ENCODE measurements at regions not wholly inside any gene's neighbourhood (a gene's known extent, or its start where the extent isn't known, plus 50 kb on each side); places are given as distances from the start of the nearest gene placed in this dataset.

DNA sequence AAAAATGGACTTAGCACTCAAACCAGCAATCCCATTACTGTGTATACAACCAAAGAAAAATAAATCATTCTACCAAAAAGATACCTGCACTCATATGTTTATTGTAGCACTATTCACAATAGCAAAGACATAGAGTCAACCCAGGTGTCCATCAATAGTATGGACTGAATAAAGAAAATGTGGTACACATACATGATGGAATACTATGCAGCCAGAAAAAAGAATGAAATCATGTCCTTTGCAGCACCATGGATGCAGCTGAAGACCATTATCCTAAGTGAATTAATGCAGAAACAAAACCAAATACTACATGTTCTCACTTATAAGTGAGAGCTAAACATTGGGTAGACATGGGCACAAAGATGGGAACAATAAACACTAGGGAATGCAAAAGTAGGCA lies 236.8 kb upstream of the POU5F2 start (continued):
- TF ChIP-seq, protein P1, sequence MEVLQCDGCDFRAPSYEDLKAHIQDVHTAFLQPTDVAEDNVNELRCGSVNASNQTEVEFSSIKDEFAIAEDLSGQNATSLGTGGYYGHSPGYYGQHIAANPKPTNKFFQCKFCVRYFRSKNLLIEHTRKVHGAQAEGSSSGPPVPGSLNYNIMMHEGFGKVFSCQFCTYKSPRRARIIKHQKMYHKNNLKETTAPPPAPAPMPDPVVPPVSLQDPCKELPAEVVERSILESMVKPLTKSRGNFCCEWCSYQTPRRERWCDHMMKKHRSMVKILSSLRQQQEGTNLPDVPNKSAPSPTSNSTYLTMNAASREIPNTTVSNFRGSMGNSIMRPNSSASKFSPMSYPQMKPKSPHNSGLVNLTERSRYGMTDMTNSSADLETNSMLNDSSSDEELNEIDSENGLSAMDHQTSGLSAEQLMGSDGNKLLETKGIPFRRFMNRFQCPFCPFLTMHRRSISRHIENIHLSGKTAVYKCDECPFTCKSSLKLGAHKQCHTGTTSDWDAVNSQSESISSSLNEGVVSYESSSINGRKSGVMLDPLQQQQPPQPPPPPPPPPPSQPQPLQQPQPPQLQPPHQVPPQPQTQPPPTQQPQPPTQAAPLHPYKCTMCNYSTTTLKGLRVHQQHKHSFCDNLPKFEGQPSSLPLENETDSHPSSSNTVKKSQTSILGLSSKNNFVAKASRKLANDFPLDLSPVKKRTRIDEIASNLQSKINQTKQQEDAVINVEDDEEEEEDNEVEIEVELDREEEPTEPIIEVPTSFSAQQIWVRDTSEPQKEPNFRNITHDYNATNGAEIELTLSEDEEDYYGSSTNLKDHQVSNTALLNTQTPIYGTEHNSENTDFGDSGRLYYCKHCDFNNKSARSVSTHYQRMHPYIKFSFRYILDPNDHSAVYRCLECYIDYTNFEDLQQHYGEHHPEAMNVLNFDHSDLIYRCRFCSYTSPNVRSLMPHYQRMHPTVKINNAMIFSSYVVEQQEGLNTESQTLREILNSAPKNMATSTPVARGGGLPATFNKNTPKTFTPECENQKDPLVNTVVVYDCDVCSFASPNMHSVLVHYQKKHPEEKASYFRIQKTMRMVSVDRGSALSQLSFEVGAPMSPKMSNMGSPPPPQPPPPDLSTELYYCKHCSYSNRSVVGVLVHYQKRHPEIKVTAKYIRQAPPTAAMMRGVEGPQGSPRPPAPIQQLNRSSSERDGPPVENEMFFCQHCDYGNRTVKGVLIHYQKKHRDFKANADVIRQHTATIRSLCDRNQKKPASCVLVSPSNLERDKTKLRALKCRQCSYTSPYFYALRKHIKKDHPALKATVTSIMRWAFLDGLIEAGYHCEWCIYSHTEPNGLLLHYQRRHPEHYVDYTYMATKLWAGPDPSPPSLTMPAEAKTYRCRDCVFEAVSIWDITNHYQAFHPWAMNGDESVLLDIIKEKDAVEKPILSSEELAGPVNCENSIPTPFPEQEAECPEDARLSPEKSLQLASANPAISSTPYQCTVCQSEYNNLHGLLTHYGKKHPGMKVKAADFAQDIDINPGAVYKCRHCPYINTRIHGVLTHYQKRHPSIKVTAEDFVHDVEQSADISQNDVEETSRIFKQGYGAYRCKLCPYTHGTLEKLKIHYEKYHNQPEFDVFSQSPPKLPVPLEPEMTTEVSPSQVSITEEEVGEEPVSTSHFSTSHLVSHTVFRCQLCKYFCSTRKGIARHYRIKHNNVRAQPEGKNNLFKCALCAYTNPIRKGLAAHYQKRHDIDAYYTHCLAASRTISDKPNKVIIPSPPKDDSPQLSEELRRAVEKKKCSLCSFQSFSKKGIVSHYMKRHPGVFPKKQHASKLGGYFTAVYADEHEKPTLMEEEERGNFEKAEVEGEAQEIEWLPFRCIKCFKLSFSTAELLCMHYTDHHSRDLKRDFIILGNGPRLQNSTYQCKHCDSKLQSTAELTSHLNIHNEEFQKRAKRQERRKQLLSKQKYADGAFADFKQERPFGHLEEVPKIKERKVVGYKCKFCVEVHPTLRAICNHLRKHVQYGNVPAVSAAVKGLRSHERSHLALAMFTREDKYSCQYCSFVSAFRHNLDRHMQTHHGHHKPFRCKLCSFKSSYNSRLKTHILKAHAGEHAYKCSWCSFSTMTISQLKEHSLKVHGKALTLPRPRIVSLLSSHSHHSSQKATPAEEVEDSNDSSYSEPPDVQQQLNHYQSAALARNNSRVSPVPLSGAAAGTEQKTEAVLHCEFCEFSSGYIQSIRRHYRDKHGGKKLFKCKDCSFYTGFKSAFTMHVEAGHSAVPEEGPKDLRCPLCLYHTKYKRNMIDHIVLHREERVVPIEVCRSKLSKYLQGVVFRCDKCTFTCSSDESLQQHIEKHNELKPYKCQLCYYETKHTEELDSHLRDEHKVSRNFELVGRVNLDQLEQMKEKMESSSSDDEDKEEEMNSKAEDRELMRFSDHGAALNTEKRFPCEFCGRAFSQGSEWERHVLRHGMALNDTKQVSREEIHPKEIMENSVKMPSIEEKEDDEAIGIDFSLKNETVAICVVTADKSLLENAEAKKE (CRISPR knock-in tag; IDR thresholded peaks at IDR 0.05) = no peak
- TF ChIP-seq CREB1 (CRISPR knock-in tag; IDR thresholded peaks at IDR 0.05; ENCODE audit: low read depth) = no peak
- TF ChIP-seq JUNB (IDR thresholded peaks at IDR 0.05; ENCODE audit: unreplicated experiment) = no peak

DNA sequence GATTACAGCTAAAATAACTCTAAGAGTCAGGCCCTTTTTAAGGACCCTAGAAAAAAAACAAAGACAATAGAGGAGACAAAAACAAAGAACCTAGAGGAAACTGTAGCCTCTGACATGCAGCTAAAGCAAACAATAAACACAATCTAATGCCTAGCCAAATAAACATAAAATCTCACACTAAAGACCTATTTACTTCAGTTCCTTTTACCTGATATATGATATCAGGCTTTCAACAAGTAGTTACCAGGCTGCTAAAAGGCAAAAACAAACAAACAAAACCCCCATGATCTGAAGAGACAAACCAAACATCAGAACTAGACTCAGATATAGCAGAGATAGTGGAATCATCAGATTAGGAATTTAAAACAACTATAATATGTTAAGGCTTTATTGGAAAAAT lies 226.5 kb upstream of the POU5F2 start:
- H2AFZ ChIP-seq = no peak overlapping the region
- H3K9me3 Mint-ChIP-seq = no peaks in the 10 kb centered on the region
- no peaks in the 10 kb centered on the region for H4K20me1 ChIP-seq (replicated peaks; ENCODE audit: insufficient read depth)
- H3K27me3 ChIP-seq (ENCODE audit: insufficient read depth) = peaks cover 9% of the 10 kb centered on the region; the same call in 1 of the 2 replicates
- no peaks in the 10 kb centered on the region for H3K36me3 ChIP-seq (ENCODE audit: insufficient read depth)
- no peaks in the 10 kb centered on the region for H3K27me3 Mint-ChIP-seq (ENCODE audit: insufficient read depth, low read depth, poor library complexity)
- H3K9me2 ChIP-seq (ENCODE audit: insufficient read depth) = no peaks in the 10 kb centered on the region
- H3K27ac Mint-ChIP-seq = no peak overlapping the region
- no peak overlapping the region for H3K4me3 ChIP-seq
- H3F3A ChIP-seq (replicated peaks; ENCODE audit: low read depth) = no peaks in the 10 kb centered on the region
- H3K4me2 ChIP-seq = peak overlapping the region; percentile 5; the same call in 1 of the 2 replicates
- H3K79me2 ChIP-seq (replicated peaks; ENCODE audit: insufficient read depth) = no peaks in the 10 kb centered on the region
- H3K27ac ChIP-seq (ENCODE audit: low read depth) = no peak overlapping the region
- DNase-seq (ENCODE audit: low spot score) (peak; percentile 15), ATAC-seq (peak; percentile 49; the same call in 2 of the 3 replicates)
- H3K4me3 Mint-ChIP-seq = no peak overlapping the region
- H3K36me3 Mint-ChIP-seq (ENCODE audit: low read depth) = no peaks in the 10 kb centered on the region
- H3K4me1 Mint-ChIP-seq = peaks cover 21% of the 10 kb centered on the region; the same call in 2 of the 3 replicates
- peaks cover 18% of the 10 kb centered on the region for H3K4me1 ChIP-seq (ENCODE audit: insufficient read depth)
- TF ChIP-seq, protein P2, sequence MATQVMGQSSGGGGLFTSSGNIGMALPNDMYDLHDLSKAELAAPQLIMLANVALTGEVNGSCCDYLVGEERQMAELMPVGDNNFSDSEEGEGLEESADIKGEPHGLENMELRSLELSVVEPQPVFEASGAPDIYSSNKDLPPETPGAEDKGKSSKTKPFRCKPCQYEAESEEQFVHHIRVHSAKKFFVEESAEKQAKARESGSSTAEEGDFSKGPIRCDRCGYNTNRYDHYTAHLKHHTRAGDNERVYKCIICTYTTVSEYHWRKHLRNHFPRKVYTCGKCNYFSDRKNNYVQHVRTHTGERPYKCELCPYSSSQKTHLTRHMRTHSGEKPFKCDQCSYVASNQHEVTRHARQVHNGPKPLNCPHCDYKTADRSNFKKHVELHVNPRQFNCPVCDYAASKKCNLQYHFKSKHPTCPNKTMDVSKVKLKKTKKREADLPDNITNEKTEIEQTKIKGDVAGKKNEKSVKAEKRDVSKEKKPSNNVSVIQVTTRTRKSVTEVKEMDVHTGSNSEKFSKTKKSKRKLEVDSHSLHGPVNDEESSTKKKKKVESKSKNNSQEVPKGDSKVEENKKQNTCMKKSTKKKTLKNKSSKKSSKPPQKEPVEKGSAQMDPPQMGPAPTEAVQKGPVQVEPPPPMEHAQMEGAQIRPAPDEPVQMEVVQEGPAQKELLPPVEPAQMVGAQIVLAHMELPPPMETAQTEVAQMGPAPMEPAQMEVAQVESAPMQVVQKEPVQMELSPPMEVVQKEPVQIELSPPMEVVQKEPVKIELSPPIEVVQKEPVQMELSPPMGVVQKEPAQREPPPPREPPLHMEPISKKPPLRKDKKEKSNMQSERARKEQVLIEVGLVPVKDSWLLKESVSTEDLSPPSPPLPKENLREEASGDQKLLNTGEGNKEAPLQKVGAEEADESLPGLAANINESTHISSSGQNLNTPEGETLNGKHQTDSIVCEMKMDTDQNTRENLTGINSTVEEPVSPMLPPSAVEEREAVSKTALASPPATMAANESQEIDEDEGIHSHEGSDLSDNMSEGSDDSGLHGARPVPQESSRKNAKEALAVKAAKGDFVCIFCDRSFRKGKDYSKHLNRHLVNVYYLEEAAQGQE (IDR thresholded peaks at IDR 0.05; ENCODE audit: unreplicated experiment) = no peak
- TF ChIP-seq STAT1 (IDR thresholded peaks at IDR 0.05; ENCODE audit: unreplicated experiment) = no peak
- no peak for TF ChIP-seq NANOG (IDR thresholded peaks at IDR 0.05; ENCODE audit: borderline replicate concordance)
- TF ChIP-seq, protein P1 (CRISPR knock-in tag; IDR thresholded peaks at IDR 0.05) = no peak
